ENCODE measurements at regions not wholly inside any gene's neighbourhood (a gene's known extent, or its start where the extent isn't known, plus 50 kb on each side); places are given as distances from the start of the nearest gene placed in this dataset.

- Histone ChIP-seq H3K4me1 (ENCODE audit: low read depth) (no peaks in the 10 kb centered on the region), H3K9me3 (no peaks in the 10 kb centered on the region), H3K4me3 (no peak overlapping the region), H3K36me3 (ENCODE audit: low read depth) (no peaks in the 10 kb centered on the region)
- intact Hi-C loops (cut with DNase I, micrococcal nuclease), result no loop called here
- ATAC-seq, result no peak
- TF ChIP-seq, protein P1, sequence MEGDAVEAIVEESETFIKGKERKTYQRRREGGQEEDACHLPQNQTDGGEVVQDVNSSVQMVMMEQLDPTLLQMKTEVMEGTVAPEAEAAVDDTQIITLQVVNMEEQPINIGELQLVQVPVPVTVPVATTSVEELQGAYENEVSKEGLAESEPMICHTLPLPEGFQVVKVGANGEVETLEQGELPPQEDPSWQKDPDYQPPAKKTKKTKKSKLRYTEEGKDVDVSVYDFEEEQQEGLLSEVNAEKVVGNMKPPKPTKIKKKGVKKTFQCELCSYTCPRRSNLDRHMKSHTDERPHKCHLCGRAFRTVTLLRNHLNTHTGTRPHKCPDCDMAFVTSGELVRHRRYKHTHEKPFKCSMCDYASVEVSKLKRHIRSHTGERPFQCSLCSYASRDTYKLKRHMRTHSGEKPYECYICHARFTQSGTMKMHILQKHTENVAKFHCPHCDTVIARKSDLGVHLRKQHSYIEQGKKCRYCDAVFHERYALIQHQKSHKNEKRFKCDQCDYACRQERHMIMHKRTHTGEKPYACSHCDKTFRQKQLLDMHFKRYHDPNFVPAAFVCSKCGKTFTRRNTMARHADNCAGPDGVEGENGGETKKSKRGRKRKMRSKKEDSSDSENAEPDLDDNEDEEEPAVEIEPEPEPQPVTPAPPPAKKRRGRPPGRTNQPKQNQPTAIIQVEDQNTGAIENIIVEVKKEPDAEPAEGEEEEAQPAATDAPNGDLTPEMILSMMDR (IDR thresholded peaks at IDR 0.05), result no peak
- DNase-seq, result no peak
Observed at GRCh38 chr1:164380893-164381292, 178.1 kb upstream of the PBX1 start.

DNA sequence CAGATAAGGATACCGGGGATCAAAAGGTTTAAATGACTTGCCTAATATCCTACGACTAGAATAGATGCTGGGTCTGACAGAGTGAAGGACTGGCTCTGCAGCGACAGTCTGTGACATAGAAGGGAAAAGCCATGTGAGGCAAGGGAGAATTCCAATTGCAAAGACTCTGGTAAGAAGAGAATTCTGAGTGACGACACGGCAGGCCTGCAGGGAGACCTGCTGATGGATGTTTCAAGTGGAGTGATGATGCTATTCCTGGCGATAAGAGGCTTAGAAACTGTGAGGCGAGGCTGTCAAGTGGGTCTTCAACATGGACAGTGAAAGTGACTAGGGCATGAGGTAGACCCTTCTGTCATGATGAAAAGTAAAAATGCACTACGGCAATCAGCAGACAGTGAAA is 176.6 kb upstream of the PBX1 start:
- no peaks in the 10 kb centered on the region for H3K4me1 ChIP-seq (ENCODE audit: low read depth)
- TF ChIP-seq, protein P1 (IDR thresholded peaks at IDR 0.05), result no peak
- intact Hi-C loops (cut with DNase I, micrococcal nuclease), result no loop called here
- H3K9me3 ChIP-seq, result no peaks in the 10 kb centered on the region
- H3K36me3 ChIP-seq (ENCODE audit: low read depth), result no peaks in the 10 kb centered on the region
- DNase-seq, result no peak
- no peak for ATAC-seq
- H3K4me3 ChIP-seq, result no peak overlapping the region

DNA sequence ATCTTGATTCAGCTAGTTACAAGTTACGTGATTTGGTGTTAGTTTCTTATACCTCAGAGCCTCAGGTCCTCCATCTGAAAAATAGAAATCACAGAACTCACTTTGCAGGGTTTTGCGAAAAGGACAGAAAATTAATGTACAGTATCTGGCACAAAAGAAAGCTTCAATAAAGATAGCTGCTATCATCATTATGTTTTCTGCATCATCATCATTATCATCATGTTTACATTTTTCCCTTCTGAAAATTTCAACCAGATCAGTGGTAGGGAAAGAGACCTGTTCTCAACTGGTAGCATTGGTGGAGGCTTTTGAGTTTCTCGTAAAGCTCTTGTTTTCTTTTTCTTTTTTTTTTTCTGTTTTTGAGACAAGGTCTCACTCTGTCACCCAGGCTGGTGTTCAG is 174.7 kb upstream of the PBX1 start:
- intact Hi-C loops (cut with DNase I, micrococcal nuclease), result no loop called here
- DNase-seq, result no peak

GRCh38 chr1:164417016-164417704 is 141.8 kb upstream of the PBX1 start:
- no peaks in the 10 kb centered on the region for H3K9me3 ChIP-seq
- ATAC-seq (no peak), DNase-seq (no peak)
- no peaks in the 10 kb centered on the region for H3K4me1 ChIP-seq (ENCODE audit: low read depth)
- intact Hi-C loops (cut with DNase I, micrococcal nuclease), result no loop called here
- no peaks in the 10 kb centered on the region for H3K36me3 ChIP-seq (ENCODE audit: low read depth)
- TF ChIP-seq, protein P1 (IDR thresholded peaks at IDR 0.05), result no peak
- no peak overlapping the region for H3K4me3 ChIP-seq

More for the DNA sequence above, 174.7 kb upstream of the PBX1 start:
- Histone ChIP-seq H3K36me3 (ENCODE audit: low read depth) (no peaks in the 10 kb centered on the region), H3K4me3 (no peak overlapping the region), H3K4me1 (ENCODE audit: low read depth) (no peaks in the 10 kb centered on the region), H3K9me3 (no peaks in the 10 kb centered on the region)
- ATAC-seq, result no peak
- TF ChIP-seq, protein P1 (IDR thresholded peaks at IDR 0.05), result no peak

DNA sequence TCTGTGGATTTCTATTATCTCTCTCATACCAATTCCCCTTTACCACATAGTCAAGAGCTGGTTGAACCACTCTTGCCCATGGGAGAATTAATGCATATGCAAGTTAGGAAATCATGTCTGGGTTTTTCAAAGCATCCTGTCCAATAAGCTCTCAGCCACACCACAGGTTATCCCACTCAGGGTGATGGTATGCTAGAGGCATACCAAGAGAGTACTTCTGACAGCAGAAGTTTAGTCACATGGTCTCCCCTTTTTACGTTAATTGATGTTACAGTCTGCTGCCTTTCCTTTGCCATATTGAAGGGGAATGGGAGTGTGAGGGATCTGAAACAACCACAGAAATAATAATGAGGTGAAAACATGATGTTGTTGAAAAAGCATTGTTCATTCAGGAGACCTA is 135.8 kb upstream of the PBX1 start:
- H3K36me3 ChIP-seq (ENCODE audit: low read depth), result no peaks in the 10 kb centered on the region
- ATAC-seq (no peak), DNase-seq (no peak)
- intact Hi-C loops (cut with DNase I, micrococcal nuclease), result no loop called here
- H3K9me3 ChIP-seq, result no peaks in the 10 kb centered on the region
- no peak overlapping the region for H3K4me3 ChIP-seq
- no peaks in the 10 kb centered on the region for H3K4me1 ChIP-seq (ENCODE audit: low read depth)
- TF ChIP-seq, protein P1 (IDR thresholded peaks at IDR 0.05), result no peak
